ENCODE measurements at regions not wholly inside any gene's neighbourhood (a gene's known extent, or its start where the extent isn't known, plus 50 kb on each side); places are given as distances from the start of the nearest gene placed in this dataset.

- POLR2A ChIA-PET = no interaction called here
- Histone ChIP-seq H3K4me2 (no peak overlapping the region), H3K4me3 (ENCODE audit: low read depth in 2 of 2, low read length in 1 of 2) (no peak overlapping the region), H3K9me2 (no peaks in the 10 kb centered on the region), H3K79me2 (ENCODE audit: insufficient read depth) (no peaks in the 10 kb centered on the region), H3K36me3 (replicated peaks in 1 of 2; ENCODE audit: control insufficient read depth in 1 of 2, insufficient read depth in 2 of 2, low read length in 1 of 2) (no peaks in the 10 kb centered on the region), H4K20me1 (ENCODE audit: insufficient read depth) (no peaks in the 10 kb centered on the region), H3K27ac (ENCODE audit: low read depth in 2 of 2, low read length in 1 of 2) (peak overlapping the region in 1 of 2 experiments; percentile 55; a peak in 2 of 4 replicates), H3K27me3 (ENCODE audit: insufficient read depth) (no peaks in the 10 kb centered on the region), H3K9ac (no peak overlapping the region), H3F3A (replicated peaks; ENCODE audit: insufficient read depth) (no peaks in the 10 kb centered on the region), H3K9me3 (no peaks in the 10 kb centered on the region), H3K4me1 (ENCODE audit: control insufficient read depth in 1 of 2, insufficient read depth in 2 of 2, low read depth in 1 of 2, low read length in 1 of 2) (no peaks in the 10 kb centered on the region; a peak in 1 of 4 replicates), H2AFZ (ENCODE audit: low read depth) (no peak overlapping the region; the same call in 1 of the 2 replicates)
- no peak for TF ChIP-seq TAF1 (IDR thresholded peaks at IDR 0.05; ENCODE audit: borderline replicate concordance, low read depth, low read length)
- TF ChIP-seq IRF3 (IDR thresholded peaks at IDR 0.05; ENCODE audit: low read depth, low read length) = no peak
- TF ChIP-seq USF2 (IDR thresholded peaks at IDR 0.05; ENCODE audit: borderline replicate concordance, low read depth, low read length) = no peak
- TF ChIP-seq NFIC (IDR thresholded peaks at IDR 0.05; ENCODE audit: borderline replicate concordance) = no peak
- no peak for TF ChIP-seq EP300 (IDR thresholded peaks at IDR 0.05; ENCODE audit: borderline replicate concordance in 1 of 2, low read depth in 1 of 2, low read length in 1 of 2)
- TF ChIP-seq GATA2 (CRISPR knock-in tag; IDR thresholded peaks at IDR 0.05) = no peak
- TF ChIP-seq REST (IDR thresholded peaks at IDR 0.05; ENCODE audit: low read depth, low read length) = no peak
- no peak for TF ChIP-seq FOSL2 (IDR thresholded peaks at IDR 0.05; ENCODE audit: borderline replicate concordance, low read depth)
- TF ChIP-seq SIN3A (IDR thresholded peaks at IDR 0.05; ENCODE audit: borderline replicate concordance, low read depth, low read length) = no peak
- TF ChIP-seq TEAD4 (IDR thresholded peaks at IDR 0.05; ENCODE audit: borderline replicate concordance, insufficient read depth) = no peak
- no peak for TF ChIP-seq RXRA (IDR thresholded peaks at IDR 0.05; ENCODE audit: borderline replicate concordance, low read depth)
- no peak for TF ChIP-seq ELF1 (IDR thresholded peaks at IDR 0.05)
- no peak for TF ChIP-seq MAX (IDR thresholded peaks at IDR 0.05; ENCODE audit: low read depth)
- no peak for TF ChIP-seq YY1 (IDR thresholded peaks at IDR 0.05; ENCODE audit: low read depth)
- WGBS (ENCODE audit: low lambda C conversion rate) = 93% methylated on average over 3 of the region's 3 CpGs
- DNase-seq = no peak
- CTCF ChIA-PET = interaction anchor here (0.6 to 5.2 kb wide), 70 partner anchors 10 to 418 kb away, joined by 3 to 88 read pairs (median 4); partner anchors contain the start of genes HLX and MTARC1
These were observed 325.0 kb downstream of the HLX start for GRCh38 chr1:221204055-221204833.
